H7 (cell line): ENCODE measurements at regions not wholly inside any gene's neighbourhood (a gene's known extent, or its start where the extent isn't known, plus 50 kb on each side); places are given as distances from the start of the nearest gene placed in this dataset.
"Not testable (repeated sequence)": the region's sequence is repeated elsewhere in the genome, so short reads cannot be mapped to it uniquely, and the experiment has no call there.

Source experiments
- DNase-seq: peaks from one replicate; pipeline ENCODE4 v3.0.0; 2012
- H3K27me3 ChIP-seq: 2 replicates; pipeline ENCODE4 v1.6.0; 2011; ENCODE audit warnings: mild to moderate bottlenecking, low read length; ENCODE audit not compliant: control insufficient read depth, insufficient read depth
- H3K36me3 ChIP-seq: replicated peaks from 2 replicates; pipeline ENCODE4 v1.5.1; 2011; ENCODE audit warnings: low read length; ENCODE audit not compliant: control insufficient read depth, insufficient read depth
- H3K4me3 ChIP-seq: 2 replicates; pipeline ENCODE4 v1.5.1; 2011; ENCODE audit warnings: low read depth, mild to moderate bottlenecking, control low read depth, low read length, moderate library complexity; ENCODE audit not compliant: insufficient read depth

DNA sequence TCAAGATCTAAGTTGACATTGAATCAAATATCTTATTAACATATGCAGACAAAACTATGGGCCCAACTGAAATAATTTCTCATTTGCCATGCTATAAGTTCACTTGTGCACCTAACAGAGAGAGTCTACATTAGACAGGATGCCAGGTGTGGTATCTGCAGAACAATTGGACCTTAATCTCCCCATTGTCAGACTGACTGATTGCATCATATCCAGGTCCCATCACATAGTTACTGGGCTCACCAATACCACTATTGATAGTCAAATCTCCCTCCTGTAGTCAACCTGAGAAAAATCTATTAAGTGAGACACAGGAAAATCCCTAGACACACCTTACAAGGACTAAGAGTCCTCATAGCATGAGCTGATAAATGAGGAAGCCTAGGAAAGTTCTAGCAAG lies 156.0 kb upstream of the FRG1 start:
- Histone ChIP-seq H3K4me3 (no peak overlapping the region), H3K36me3 (no peaks in the 10 kb centered on the region), H3K27me3 (no peaks in the 10 kb centered on the region)
- DNase-seq, result no peak

DNA sequence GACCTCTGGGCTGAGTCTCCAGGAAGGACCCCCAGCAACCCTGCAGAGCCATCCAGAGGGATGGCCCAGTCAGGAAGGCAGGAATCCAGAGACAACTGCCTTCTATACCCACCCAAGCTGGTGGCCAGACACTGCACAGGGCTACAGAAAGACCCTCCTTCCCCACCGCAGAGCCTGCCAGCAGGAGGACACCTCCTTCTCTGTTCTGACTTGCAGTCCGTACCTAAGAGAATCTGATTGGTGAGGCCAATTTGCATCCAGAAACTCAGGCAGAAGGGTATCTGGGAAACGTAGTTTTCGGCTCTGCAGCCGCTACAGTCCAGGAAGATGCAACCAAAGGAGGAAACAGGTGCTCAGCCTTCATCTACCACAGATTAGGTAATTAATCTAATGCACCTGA lies 155.4 kb upstream of the FRG1 start:
- Histone ChIP-seq H3K4me3 (no peak overlapping the region), H3K36me3 (no peaks in the 10 kb centered on the region), H3K27me3 (no peaks in the 10 kb centered on the region)
- peak; percentile 47 for DNase-seq

DNA sequence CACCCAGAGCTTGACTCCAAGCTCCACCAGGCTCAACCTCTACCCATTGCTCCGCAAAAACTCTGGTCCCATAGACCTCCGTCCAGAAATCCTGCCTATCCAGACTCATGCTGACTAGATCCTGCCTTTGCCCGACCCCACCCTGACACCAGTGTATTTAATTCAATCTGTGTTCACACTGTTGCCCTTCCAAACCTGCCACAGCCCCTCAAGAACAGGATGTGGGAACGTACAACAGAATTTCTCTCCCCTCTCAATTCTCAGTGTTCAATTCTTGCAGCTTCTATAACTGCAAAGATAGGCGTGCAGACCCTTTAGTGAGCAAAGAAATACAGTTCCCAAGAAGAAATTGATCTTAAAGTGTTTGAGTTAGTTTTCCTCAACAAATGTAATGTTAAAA lies 154.2 kb upstream of the FRG1 start:
- no peak for DNase-seq
- no peak overlapping the region for H3K4me3 ChIP-seq

DNA sequence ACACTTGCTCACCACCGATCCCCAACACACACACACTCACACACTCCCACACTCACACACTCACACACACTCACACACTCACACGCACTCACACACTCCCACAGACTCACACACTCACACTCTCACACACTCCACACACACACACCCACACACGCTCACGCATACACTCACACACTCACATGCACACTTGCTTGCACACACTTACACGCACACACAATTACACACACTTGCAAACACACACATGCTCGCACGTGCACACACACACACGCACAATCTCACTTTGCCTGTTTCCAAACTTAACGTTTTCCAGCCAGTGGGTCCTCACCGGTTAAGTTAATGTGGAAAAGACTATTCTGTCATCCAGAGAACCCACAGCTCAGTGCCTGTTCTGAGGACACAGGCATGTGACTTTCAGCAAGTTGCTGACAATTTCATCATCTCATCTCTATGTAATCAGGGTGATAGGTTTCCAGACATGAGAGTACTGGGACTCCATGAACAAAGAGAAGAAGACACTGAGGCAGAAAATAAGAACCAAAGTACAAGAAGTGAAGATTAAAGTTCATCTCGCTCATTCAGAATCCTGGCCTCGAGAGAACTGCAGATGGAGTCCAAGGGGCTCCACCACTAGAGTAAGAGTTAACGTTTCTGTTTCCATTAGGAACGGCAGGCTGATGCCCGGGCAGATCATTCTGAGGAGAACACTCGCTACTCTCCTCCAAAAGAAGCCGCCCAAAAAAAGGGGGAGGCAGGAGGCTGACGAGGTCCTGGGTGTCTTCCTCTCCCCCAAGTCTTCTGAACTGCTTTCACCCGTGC lies 153.2 kb upstream of the FRG1 start:
- no peak for DNase-seq
- Histone ChIP-seq H3K4me3 (no peak overlapping the region), H3K27me3 (no peaks in the 10 kb centered on the region), H3K36me3 (no peaks in the 10 kb centered on the region)

More for the DNA sequence above, 154.2 kb upstream of the FRG1 start:
- Histone ChIP-seq H3K27me3 (no peaks in the 10 kb centered on the region), H3K36me3 (no peaks in the 10 kb centered on the region)

DNA sequence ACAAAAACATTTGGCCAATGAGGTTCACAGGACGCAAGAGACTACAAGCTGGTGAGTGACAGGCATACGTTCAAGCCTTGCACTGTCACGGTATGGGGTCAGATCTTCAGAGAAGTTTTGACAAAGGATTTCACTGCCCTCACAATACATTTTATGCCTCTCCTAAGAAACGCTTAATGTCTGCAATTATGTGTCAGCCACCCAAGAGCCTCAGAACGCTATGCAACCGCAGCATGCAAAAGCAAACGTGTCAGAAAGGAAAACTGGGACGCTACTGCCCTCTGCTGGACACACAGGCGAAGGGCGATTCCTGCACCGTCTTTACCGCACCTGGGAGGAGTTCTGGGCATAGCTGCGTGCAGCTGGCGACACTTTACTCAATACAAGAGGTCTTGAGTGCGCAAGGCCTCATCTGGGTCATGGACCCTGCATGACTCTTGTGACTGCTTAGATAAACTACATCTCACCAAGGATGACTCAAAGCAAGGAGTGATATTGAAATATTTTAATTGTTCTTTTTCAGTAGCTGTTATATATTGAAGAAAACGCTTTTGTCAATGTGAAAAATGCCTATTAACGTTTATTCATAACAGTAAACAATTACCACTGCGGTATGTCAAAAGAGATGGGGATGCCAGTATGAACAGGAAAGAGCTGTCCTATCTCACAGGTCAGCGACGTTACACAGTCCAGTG lies 147.6 kb upstream of the FRG1 start:
- peak; percentile 71 for DNase-seq
- H3K36me3 ChIP-seq, result no peaks in the 10 kb centered on the region
- H3K27me3 ChIP-seq, result no peaks in the 10 kb centered on the region
- no peak overlapping the region for H3K4me3 ChIP-seq

DNA sequence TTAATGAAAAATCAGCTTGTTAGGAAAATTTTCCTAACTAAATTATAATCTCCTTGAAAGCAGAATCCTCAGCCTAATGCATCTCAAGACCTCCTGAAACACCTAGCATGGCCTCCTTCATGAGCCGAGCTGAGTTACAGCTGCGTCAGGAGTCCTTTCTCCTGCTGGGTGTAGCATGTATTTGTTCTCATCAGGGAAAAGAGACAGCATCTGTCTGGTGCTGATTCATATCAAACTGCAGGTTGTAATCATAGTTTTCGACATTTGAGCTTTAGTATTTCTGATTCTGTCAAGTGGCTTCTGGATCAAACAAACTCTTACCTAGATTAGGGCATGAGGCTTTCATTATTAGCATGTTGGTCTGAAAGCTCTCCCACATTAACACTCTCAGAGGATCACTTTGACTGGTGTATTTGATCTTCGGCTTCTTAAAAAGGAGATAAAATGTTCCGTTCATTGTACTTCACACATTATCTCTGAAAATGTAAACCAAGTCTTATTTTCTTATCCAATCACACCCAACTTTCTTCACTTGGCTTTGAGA lies 140.1 kb upstream of the FRG1 start:
- Histone ChIP-seq H3K4me3 (no peak overlapping the region), H3K36me3 (no peaks in the 10 kb centered on the region), H3K27me3 (no peaks in the 10 kb centered on the region)
- no peak for DNase-seq

DNA sequence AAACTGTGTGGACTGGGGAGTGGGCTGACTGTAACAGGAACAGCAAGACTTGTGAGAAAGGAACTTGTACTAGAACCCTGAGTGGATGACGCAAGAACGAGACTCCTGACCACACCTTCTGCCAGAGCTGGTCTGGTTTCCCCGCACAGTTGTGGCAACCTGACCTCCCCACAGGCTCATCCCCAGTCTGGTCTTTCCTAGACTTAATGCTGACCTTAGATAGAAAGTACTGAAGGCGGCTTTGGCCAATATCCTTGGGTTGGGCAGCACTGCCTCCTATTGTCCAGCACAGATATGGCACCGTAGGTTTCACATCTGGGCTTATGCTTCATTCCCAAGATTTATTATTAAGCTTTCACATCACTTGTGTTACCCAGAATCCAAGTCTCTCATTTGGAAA lies 137.8 kb upstream of the FRG1 start:
- no peaks in the 10 kb centered on the region for H3K27me3 ChIP-seq
- peak; percentile 72 for DNase-seq
- H3K4me3 ChIP-seq, result no peak overlapping the region
- no peaks in the 10 kb centered on the region for H3K36me3 ChIP-seq

DNA sequence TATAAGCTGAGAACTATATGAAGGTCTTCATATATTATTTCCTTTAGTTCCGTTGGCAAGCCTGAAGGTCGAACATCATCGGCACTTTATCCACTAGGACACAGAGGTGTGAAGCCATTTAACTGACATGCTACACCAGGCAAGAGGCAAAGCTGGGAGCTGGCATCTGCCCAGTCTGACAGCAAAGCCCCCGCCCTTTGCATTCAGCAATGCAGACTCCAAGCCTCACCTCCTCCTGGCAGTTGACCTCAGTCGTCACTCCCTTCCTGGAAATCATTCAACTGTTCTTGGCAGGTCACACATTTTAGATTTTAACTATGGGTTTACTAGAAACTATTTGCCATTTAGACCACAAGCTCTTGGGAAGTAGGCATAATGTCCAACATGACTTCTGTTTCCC lies 135.8 kb upstream of the FRG1 start:
- Histone ChIP-seq H3K4me3 (no peak overlapping the region), H3K36me3 (no peaks in the 10 kb centered on the region), H3K27me3 (no peaks in the 10 kb centered on the region)
- no peak for DNase-seq

DNA sequence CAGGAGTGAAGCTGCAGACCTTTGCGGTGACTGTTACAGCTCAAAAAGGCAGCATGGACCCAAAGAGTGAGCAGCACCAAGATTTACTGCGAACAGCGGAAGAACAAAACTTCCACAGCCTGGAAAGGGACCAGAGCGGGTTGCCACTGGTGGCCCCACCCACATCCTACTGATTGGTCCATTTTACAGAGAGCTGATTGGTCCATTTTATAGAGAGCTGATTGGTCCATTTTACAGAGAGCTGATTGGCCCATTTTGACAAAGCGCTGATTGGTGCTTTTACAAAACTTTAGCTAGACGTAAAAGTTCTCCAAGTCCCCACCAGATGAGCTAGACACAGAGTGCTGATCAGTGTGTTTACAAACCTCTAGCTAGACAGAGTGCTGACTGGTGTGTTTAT lies 134.2 kb upstream of the FRG1 start:
- DNase-seq, result no peak

DNA sequence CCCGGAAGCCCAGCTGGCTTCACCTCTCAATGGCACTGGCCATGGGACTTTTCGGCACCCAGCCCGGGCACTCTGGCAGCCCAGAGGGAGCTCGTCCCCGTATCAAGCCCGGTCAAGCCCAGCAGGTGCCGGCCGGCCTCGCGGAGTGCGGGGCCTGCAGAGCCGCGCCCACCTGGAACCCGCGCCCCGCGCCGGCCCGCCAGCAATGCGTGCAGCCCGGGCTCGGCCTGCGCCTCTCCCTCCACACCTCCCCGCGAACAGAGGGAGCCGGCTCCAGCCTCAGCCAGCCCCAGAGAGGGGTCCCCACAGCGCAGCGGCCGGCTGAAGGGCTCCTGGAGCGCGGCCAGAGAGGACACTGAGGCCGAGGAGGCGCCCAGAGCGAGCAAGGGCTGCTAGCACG lies 133.6 kb upstream of the FRG1 start:
- H3K36me3 ChIP-seq, result no peaks in the 10 kb centered on the region
- H3K27me3 ChIP-seq, result no peaks in the 10 kb centered on the region
- DNase-seq, result no peak

More for the DNA sequence above, 134.2 kb upstream of the FRG1 start:
- Histone ChIP-seq H3K4me3 (no peak overlapping the region), H3K36me3 (no peaks in the 10 kb centered on the region), H3K27me3 (no peaks in the 10 kb centered on the region)

DNA sequence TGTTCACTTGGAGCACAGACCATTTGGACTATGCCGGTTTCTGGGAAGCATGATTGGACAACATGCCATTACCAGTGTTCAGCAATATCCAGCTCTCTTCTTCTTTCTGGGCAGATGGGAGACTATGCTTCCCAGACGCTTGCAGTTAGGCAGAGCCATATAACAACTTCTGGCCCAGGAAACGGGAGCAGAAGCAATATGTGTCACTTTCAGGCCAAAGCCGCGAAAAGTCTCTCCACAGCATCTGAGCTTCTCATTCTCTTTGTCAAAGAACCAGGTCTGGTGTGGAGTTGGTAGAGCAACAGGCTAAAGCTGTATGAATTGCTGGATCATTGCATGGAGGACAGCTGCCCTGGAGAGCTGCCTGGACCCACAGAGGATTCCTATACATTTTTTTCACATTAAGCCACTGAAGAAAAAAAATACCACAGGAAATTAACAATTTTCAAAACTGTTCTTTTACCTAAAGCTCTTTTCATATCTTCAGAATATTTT lies 131.4 kb upstream of the FRG1 start:
- DNase-seq, result no peak
- Histone ChIP-seq H3K27me3 (no peaks in the 10 kb centered on the region), H3K36me3 (no peaks in the 10 kb centered on the region), H3K4me3 (no peak overlapping the region)

More for the DNA sequence above, 133.6 kb upstream of the FRG1 start:
- no peak overlapping the region for H3K4me3 ChIP-seq

DNA sequence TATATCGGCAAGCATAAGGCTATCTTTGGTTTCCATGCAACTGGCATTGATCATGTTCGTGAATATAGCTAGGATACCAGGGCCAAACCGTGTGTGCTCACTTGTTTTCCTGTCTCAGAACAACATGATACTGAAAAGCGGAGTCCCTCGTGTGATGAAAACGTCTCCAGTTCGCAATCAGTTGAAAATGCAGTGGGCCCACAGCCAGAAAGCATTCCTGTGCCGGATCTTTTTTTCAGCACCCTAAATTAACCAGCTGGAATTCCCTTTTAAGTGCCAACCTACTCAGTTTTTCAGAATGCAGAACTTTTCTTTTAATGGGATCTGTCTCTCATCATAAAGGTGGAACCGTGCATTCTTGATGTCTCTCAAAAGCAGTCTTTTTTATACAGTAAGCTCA lies 130.8 kb upstream of the FRG1 start:
- no peak for DNase-seq
- Histone ChIP-seq H3K27me3 (no peaks in the 10 kb centered on the region), H3K4me3 (no peak overlapping the region), H3K36me3 (no peaks in the 10 kb centered on the region)

DNA sequence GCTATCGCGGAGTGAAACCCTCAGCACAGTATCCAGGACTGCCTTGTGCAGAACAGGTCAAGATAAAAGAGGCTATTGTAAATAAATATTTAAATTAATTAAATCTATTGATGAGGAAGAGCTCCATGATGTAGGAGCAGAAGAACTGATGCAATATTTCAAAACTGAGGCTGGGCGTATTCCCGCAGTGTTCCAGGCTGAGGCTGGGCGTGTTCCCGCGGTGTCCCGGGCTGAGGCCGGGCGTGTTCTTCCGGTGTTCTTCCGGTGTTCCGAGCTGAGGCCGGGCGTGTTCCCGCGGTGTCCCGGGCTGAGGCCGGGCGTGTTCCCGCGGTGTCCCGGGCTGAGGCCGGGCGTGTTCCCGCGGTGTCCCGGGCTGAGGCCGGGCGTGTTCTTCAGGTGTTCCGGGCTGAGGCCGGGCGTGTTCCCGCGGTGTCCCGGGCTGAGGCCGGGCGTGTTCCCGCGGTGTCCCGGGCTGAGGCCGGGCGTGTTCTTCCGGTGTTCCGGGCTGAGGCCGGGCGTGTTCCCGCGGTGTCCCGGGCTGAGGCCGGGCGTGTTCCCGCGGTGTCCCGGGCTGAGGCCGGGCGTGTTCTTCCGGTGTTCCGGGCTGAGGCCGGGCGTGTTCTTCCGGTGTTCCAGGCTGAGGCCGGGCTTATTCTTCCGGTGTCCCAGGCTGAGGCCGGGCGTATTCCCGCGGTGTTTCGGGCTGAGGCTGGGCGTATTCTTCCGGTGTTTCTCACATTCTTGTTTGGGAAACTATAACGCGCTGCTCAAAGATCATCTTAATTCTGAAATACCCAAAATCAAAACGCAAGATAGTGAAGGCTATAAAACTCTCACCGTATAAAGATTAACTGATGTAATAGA lies 130.1 kb upstream of the FRG1 start:
- H3K4me3 ChIP-seq, DNase-seq, H3K36me3 ChIP-seq, H3K27me3 ChIP-seq: not testable (repeated sequence)

DNA sequence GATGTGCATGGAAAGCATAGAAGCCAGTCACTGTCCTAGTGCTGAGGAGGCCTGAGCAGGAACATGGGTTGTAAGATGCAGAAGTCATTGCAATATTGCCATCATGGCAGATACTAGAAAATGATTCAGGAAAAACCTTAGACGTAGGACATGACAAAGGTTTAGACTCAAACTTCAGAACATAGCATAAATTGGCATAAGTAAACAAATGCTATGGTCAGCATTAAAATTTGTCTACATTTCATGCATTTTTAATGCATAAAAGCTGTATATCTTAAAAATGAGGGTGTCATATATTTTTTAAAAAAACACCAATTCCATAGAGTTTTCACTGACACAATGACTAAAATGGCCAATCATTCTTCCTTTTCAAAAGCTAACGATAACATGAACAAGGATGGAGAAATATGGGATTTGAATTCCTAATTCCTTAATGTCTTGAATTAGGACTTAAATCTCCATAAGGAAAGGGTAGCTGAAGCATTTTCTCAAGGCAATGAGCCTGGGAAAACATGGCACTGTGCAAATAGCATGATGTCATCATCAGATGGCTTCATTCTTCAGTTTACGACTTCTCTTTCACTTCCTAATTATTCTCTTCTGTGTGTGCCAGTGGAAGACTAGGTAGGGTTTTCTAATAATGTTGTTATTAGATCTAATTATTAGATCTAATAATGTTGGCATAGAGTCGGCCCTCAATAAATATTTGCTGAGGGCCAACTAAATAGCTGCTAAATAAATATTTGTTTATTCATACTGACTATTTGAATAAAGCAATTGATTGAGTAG lies 125.1 kb upstream of the FRG1 start:
- Histone ChIP-seq H3K36me3 (no peaks in the 10 kb centered on the region), H3K4me3 (no peak overlapping the region), H3K27me3 (no peaks in the 10 kb centered on the region)
- DNase-seq, result no peak
